HUES64 (cell line): ENCODE measurements at regions not wholly inside any gene's neighbourhood (a gene's known extent, or its start where the extent isn't known, plus 50 kb on each side); places are given as distances from the start of the nearest gene placed in this dataset.

Experiments
- H3K27ac ChIP-seq: 2 replicates; pipeline ENCODE4 v1.7.0; 2013; ENCODE audit warnings: low read depth, low read length, inconsistent platforms
- H3K27me3 ChIP-seq: 2 replicates; pipeline ENCODE4 v1.6.1; 2013; ENCODE audit warnings: mild to moderate bottlenecking, low read length; ENCODE audit not compliant: insufficient read depth
- H3K36me3 ChIP-seq: 2 replicates; pipeline ENCODE4 v1.6.1; 2013; ENCODE audit warnings: mild to moderate bottlenecking, low read length; ENCODE audit not compliant: insufficient read depth
- H3K4me1 ChIP-seq: 2 replicates; pipeline ENCODE4 v1.6.1; 2013; ENCODE audit warnings: mild to moderate bottlenecking, low read length, moderate library complexity; ENCODE audit not compliant: insufficient read depth
- H3K4me3 ChIP-seq: 2 replicates; pipeline ENCODE4 v1.5.1; 2013; ENCODE audit warnings: mild to moderate bottlenecking, low read length, moderate library complexity
- H3K9ac ChIP-seq: 2 replicates; pipeline ENCODE4 v1.6.1; 2013; ENCODE audit warnings: mild to moderate bottlenecking, low read depth, low read length
- H3K9me3 ChIP-seq: 2 replicates; pipeline ENCODE4 v1.6.1; 2013; ENCODE audit warnings: low read depth, low read length; ENCODE audit not compliant: insufficient read depth
- WGBS: fragments of 150-250, 120-280 bp; methylation state at CpG from one replicate; pipeline ENCODE4 v1.1.7; 2013; ENCODE audit warnings: missing lambda C conversion rate; 5-methylcytosine and 5-hydroxymethylcytosine counted together

- H3K9ac ChIP-seq = no peak overlapping the region
- H3K9me3 ChIP-seq = no peaks in the 10 kb centered on the region
- no peaks in the 10 kb centered on the region for H3K4me1 ChIP-seq
- H3K27me3 ChIP-seq = no peaks in the 10 kb centered on the region
- no peak overlapping the region for H3K4me3 ChIP-seq
- whole genome bisulfite sequencing = 92% methylated on average over 5 of the region's 5 CpGs
- no peak overlapping the region for H3K27ac ChIP-seq
- no peaks in the 10 kb centered on the region for H3K36me3 ChIP-seq
These were observed 1012.8 kb upstream of the FBXO33 start for GRCh38 chr14:40445020-40445419.

- Histone ChIP-seq H3K36me3 (no peaks in the 10 kb centered on the region), H3K27ac (no peak overlapping the region), H3K9me3 (no peaks in the 10 kb centered on the region), H3K4me3 (no peak overlapping the region), H3K9ac (no peak overlapping the region), H3K4me1 (no peaks in the 10 kb centered on the region), H3K27me3 (no peaks in the 10 kb centered on the region)
- 96% methylated on average over 3 of the region's 3 CpGs for WGBS
These were observed 1004.3 kb upstream of the FBXO33 start for GRCh38 chr14:40436551-40436950.

GRCh38 chr14:40417777-40418401 is 985.7 kb upstream of the FBXO33 start:
- Histone ChIP-seq H3K36me3 (no peaks in the 10 kb centered on the region), H3K27ac (no peak overlapping the region), H3K9me3 (no peaks in the 10 kb centered on the region), H3K9ac (no peak overlapping the region), H3K4me1 (no peaks in the 10 kb centered on the region), H3K4me3 (no peak overlapping the region), H3K27me3 (no peaks in the 10 kb centered on the region)
- WGBS = 40% methylated on average over 6 of the region's 6 CpGs

- 76% methylated on average over 2 of the region's 2 CpGs for WGBS
- no peaks in the 10 kb centered on the region for H3K36me3 ChIP-seq
- H3K4me1 ChIP-seq = no peaks in the 10 kb centered on the region
- no peaks in the 10 kb centered on the region for H3K27me3 ChIP-seq
- H3K9ac ChIP-seq = no peak overlapping the region
- no peak overlapping the region for H3K27ac ChIP-seq
- H3K4me3 ChIP-seq = no peak overlapping the region
- no peaks in the 10 kb centered on the region for H3K9me3 ChIP-seq
These were observed 984.3 kb upstream of the FBXO33 start for GRCh38 chr14:40416565-40416964.

DNA sequence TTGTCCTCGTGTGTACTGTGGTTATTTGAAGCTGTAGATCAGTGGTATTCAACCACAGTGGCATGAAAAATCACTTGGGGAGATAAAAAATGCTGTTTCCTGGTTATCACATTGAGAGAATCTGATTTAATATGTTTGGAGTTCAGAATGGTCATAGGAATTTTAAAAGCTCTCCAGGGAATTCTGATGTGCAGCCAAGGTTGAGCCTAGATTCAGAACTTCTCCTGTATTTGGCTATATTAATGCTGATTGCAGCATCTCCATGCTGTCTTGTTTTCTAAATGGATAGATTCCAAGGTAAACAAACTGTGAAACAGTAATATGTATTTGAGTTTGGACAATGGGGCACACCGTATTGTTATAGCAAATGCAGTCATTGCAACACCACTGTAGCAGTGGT is 982.2 kb upstream of the FBXO33 start:
- WGBS = 95% methylated on average over 2 of the region's 2 CpGs
- Histone ChIP-seq H3K4me3 (no peak overlapping the region), H3K9me3 (no peaks in the 10 kb centered on the region), H3K27me3 (no peaks in the 10 kb centered on the region), H3K4me1 (no peaks in the 10 kb centered on the region), H3K36me3 (no peaks in the 10 kb centered on the region), H3K9ac (no peak overlapping the region), H3K27ac (no peak overlapping the region)

DNA sequence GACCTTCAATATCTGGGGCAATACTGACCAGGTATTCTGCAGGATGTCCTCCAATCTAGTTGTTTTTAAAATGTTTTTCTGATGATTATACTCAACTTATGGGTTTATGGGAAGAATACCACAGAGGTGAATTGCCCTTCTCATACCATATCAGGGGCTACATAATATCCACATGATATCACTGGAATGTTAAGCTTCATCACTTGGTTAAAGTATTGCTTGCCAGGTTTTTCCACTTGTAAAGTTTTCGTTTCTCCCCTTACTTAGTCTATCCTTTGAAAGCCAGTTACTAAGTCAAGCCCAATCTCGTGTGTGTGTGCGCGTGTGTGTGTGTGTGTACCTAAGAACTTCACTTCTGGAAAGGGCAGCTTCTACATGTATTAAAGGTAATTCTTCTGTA is 980.9 kb upstream of the FBXO33 start:
- H3K4me3 ChIP-seq = no peak overlapping the region
- H3K27me3 ChIP-seq = no peaks in the 10 kb centered on the region
- no peaks in the 10 kb centered on the region for H3K4me1 ChIP-seq
- 100% methylated on average over 1 of the region's 4 CpGs for WGBS
- H3K27ac ChIP-seq = no peak overlapping the region
- peaks cover 10% of the 10 kb centered on the region for H3K9me3 ChIP-seq
- no peak overlapping the region for H3K9ac ChIP-seq
- H3K36me3 ChIP-seq = no peaks in the 10 kb centered on the region

- H3K9ac ChIP-seq = no peak overlapping the region
- peaks cover 35% of the 10 kb centered on the region for H3K9me3 ChIP-seq
- no peaks in the 10 kb centered on the region for H3K27me3 ChIP-seq
- H3K27ac ChIP-seq = no peak overlapping the region
- H3K4me1 ChIP-seq = no peaks in the 10 kb centered on the region
- H3K4me3 ChIP-seq = no peak overlapping the region
- 0 out of 2 replicates have a peak, but pooled peaks cover 3% of the 10 kb centered on the region for H3K36me3 ChIP-seq
These were observed 978.5 kb upstream of the FBXO33 start for GRCh38 chr14:40410708-40411107.

- Histone ChIP-seq H3K9me3 (peaks cover 23% of the 10 kb centered on the region), H3K9ac (no peak overlapping the region), H3K27ac (no peak overlapping the region), H3K4me1 (no peaks in the 10 kb centered on the region), H3K4me3 (no peak overlapping the region), H3K27me3 (no peaks in the 10 kb centered on the region), H3K36me3 (0 out of 2 replicates have a peak, but pooled peaks cover 3% of the 10 kb centered on the region)
These were observed 970.7 kb upstream of the FBXO33 start for GRCh38 chr14:40402957-40403356.

- no peak overlapping the region for H3K9ac ChIP-seq
- H3K4me3 ChIP-seq = no peak overlapping the region
- no peaks in the 10 kb centered on the region for H3K4me1 ChIP-seq
- H3K27ac ChIP-seq = no peak overlapping the region
- H3K36me3 ChIP-seq = no peaks in the 10 kb centered on the region
- no peaks in the 10 kb centered on the region for H3K9me3 ChIP-seq
- H3K27me3 ChIP-seq = no peaks in the 10 kb centered on the region
- 100% methylated on average over 2 of the region's 2 CpGs for WGBS
These were observed 966.7 kb upstream of the FBXO33 start for GRCh38 chr14:40398981-40399380.

DNA sequence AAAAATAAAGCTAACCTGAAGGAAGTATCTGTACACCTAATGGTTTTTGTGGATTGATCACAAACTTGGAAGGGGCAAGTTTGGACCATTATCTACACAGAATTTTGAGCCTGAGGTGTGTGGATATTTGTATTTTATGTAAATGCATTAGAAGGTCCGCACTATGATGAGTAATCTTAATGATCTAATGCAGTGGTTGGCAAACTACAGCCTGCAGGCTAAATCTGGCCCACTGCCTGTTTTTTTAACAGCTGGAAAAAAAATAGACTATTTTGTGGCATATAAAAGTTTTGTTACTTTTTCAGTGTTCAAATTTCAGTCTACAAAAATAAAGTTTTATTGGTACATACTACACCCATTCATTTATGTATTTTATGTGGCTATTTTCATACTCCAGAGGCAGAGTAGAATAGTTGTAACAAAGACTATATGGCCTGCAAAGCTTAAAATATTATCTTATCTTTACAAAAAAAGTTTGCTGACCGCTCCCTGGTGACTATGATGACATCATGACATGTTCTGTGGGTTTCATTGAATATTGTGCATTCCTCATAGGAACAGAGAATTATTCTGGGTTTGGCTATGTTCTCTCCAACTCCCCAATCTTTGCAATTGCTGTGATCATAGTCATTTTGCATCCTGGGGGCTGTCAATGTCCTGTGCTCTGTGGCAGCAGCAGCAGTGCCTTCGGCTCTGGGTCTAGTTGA is 962.6 kb upstream of the FBXO33 start:
- H3K4me1 ChIP-seq = no peaks in the 10 kb centered on the region
- 98% methylated on average over 3 of the region's 3 CpGs for WGBS

DNA sequence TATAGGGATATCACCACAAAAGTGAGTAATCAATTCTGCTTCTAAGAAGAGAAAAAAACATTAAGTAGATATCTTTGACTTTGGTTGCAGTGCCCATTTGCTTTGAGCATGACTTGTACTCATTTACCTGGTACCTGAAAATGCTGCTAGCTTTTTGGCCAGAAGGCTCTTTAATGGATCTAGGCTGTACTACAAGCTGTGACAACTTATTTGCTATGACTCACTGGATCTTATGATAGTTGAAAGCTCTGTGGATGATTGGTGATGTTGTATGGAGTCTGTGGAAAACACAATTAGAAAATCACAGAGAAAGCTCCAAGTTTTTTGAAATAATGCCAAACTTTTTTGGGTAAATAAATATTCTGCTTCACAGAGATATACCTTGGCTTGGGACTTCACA is 960.9 kb upstream of the FBXO33 start:
- no peak overlapping the region for H3K27ac ChIP-seq
- H3K4me3 ChIP-seq = no peak overlapping the region
- H3K27me3 ChIP-seq = no peaks in the 10 kb centered on the region
- no peaks in the 10 kb centered on the region for H3K9me3 ChIP-seq
- no peak overlapping the region for H3K9ac ChIP-seq
- H3K4me1 ChIP-seq = no peaks in the 10 kb centered on the region
- no peaks in the 10 kb centered on the region for H3K36me3 ChIP-seq

More for the DNA sequence above, 962.6 kb upstream of the FBXO33 start:
- Histone ChIP-seq H3K9ac (no peak overlapping the region), H3K4me3 (no peak overlapping the region), H3K27me3 (no peaks in the 10 kb centered on the region), H3K36me3 (no peaks in the 10 kb centered on the region), H3K27ac (no peak overlapping the region), H3K9me3 (no peaks in the 10 kb centered on the region)

- Histone ChIP-seq H3K27ac (no peak overlapping the region), H3K9me3 (no peaks in the 10 kb centered on the region), H3K4me1 (no peaks in the 10 kb centered on the region), H3K36me3 (no peaks in the 10 kb centered on the region), H3K27me3 (no peaks in the 10 kb centered on the region), H3K4me3 (no peak overlapping the region), H3K9ac (no peak overlapping the region)
- WGBS = 95% methylated on average over 1 of the region's 1 CpG
These were observed 954.2 kb upstream of the FBXO33 start for GRCh38 chr14:40386433-40386832.
